Fibroblast of lung (primary cell): ENCODE measurements at regions not wholly inside any gene's neighbourhood (a gene's known extent, or its start where the extent isn't known, plus 50 kb on each side); places are given as distances from the start of the nearest gene placed in this dataset.

Experiments
- CTCF ChIP-seq, 2 donors: IDR thresholded peaks in 1 of 2; conservative IDR thresholded peaks in 1 of 2; 1 replicate in 1 of 2; 2 replicates in 1 of 2; pipeline ENCODE4 v1.5.1; 2011 to 2012; ENCODE audit warnings: low read length in 2 of 2, control low read depth in 1 of 2, inconsistent platforms in 1 of 2, low read depth in 1 of 2, mild to moderate bottlenecking in 1 of 2
- EZH2 ChIP-seq: IDR thresholded peaks from 2 replicates; pipeline ENCODE4 v1.5.1; 2012; ENCODE audit warnings: low read length, control low read depth, mild to moderate bottlenecking; ENCODE audit errors: missing control alignments

DNA sequence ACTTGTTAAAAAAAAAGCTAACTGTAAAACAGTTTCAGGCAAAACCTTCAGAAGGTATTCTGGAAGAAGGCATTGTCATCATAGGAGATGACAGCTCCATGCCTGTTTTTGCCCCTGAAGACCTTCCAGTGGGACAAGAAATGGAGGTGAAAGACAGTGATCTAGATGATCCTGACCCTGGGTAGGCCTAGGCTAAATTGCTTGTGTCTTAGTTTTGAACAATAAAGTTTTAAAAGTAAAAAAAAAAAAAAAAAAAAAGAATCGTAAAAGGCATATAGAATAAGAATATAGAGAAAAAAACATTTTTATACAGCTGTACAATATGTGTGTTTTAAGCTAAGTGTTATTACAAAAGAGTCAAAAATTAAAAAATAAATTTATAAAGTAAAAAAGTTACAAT, 106.6 kb upstream of the PLXNA2 start:
- TF ChIP-seq CTCF (conservative IDR thresholded peaks at IDR 0.05 in 1 of 2, IDR thresholded peaks at IDR 0.05 in 1 of 2; ENCODE audit: low read depth in 1 of 2, low read length in 2 of 2): no peak
- no peak for TF ChIP-seq EZH2
